GM21447 (cell line): ENCODE measurements at regions not wholly inside any gene's neighbourhood (a gene's known extent, or its start where the extent isn't known, plus 50 kb on each side); places are given as distances from the start of the nearest gene placed in this dataset.

Source experiments
- ATAC-seq: cut with Tn5 transposase; IDR thresholded peaks from one replicate; pipeline ENCODE4 v1.9.1; 2021; ENCODE audit not compliant: unreplicated experiment

GRCh38 chr9:11872471-11872870 is 820.7 kb upstream of the TYRP1 start:
- no peak for ATAC-seq

- ATAC-seq = no peak
These were observed 818.8 kb upstream of the TYRP1 start for GRCh38 chr9:11874414-11874813.

- ATAC-seq = no peak
These were observed 800.8 kb upstream of the TYRP1 start for GRCh38 chr9:11892401-11892800.

DNA sequence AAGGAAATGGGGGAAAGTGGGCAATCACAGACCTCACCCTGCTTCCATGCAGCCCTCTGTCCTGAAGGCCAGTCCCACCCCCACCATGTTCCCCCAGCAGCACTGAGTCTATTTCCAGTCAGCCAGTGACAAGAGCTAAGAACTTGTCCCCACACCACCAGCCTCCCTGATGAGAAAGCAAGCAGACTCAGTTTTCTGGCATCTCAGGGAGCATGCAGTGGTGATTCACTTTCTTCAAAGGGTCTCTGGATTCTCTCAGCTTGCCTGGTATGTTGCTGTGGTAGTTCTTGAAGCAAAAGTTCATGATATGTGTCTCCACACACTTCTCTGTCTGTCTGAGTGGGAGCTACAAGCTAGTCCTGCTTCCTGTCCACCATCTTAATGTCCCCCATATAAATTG is 799.9 kb upstream of the TYRP1 start:
- ATAC-seq = no peak

DNA sequence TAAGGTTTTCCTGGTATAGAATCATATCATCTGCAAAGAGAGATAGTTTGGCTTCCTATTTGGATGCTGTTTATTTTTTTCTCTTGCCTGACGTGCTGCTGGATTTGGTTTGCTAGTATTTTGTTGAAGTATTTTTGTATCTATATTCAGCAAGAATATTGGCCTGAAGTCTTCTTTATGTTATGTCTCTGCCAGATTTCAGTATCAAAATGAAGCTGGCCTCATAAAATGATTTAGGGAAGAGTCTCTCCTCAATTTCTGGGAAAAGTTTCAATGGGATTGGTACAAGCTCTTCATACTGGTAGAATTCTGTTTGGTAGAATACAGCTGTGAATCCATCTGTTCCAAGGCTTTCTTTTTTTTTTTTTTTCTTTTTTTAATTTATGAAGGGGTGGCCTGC is 799.0 kb upstream of the TYRP1 start:
- no peak for ATAC-seq

- no peak for ATAC-seq
These were observed 790.6 kb upstream of the TYRP1 start for GRCh38 chr9:11902610-11903009.

DNA sequence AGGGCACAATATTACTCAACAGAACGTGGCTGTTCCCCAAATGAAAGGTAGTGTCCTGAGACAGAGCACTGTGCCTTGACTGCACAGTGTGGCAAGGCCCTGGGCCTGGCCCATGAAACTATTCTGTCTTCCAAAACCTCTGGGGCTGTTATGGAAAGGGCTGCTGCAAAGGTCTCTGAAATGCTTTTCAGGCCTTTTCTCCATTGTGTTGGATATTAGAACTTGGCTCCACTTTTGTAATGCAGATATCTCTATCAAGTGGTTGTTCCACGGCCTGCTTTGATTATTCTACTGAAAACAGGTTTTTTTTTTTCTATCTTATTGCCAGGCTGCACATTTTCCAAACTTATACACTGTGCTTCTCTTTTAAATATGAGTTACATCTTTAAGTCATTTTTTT is 777.5 kb upstream of the TYRP1 start:
- no peak for ATAC-seq

- no peak for ATAC-seq
These were observed 764.3 kb upstream of the TYRP1 start for GRCh38 chr9:11928871-11929321.

DNA sequence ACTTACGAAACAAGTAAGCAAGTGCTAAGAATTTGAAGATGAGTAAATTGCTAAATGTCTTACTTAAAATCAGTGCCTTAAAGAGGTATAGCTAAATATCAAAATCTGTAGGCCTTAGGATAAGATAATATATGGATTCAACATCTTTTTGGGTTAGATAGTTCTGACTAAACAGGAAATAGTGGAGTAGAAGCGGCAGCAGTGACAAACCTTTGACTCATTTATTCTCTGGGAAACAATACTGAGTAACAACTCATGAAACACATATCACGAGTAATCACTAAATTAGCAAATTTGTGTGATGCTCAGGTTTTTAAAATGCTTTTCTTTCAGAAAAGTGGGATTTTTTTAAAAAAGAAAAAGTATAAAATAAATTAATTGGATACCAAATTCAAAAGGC is 762.1 kb upstream of the TYRP1 start:
- no peak for ATAC-seq

DNA sequence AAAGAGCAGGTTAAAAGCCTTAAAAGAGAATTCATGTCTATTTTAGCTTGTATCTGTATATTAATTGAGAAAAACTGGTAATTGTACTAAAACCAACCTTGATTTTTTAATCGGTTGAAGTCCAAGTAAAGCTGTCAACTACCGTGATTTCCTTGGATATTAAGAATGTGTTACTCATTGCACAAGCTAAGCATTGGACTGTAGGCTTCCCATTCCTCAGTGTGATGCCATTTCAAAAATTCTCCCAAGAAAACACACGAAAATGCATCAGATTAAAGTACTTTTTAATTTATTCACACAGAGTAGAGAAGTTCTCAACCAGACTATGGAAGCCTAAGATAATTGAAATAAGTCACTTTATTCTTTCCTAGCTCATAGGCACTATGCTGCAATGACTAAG is 761.4 kb upstream of the TYRP1 start:
- no peak for ATAC-seq

GRCh38 chr9:11933926-11934325 is 759.3 kb upstream of the TYRP1 start:
- ATAC-seq = no peak

DNA sequence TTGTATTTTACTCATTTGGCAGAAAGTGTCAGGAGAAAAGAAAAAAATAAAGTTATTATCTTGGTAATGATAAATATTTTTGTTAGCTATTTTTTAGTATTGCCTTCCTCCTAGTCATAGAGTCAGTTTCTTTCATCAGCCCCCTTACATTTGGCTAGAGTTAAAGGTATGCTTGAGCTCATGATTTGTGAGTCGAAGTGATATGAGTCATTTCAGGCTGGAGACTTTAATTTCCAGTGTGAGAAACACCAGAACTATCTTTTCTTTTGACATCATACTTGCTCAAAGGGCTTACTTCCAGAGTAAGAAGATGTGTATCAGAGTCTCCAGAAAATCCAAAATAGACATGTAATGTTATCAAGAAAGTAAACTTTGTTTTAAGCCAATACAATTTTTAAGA is 746.7 kb upstream of the TYRP1 start:
- no peak for ATAC-seq

- ATAC-seq = no peak
These were observed 730.9 kb upstream of the TYRP1 start for GRCh38 chr9:11962327-11962726.

- ATAC-seq = no peak
These were observed 726.4 kb upstream of the TYRP1 start for GRCh38 chr9:11966786-11967185.

DNA sequence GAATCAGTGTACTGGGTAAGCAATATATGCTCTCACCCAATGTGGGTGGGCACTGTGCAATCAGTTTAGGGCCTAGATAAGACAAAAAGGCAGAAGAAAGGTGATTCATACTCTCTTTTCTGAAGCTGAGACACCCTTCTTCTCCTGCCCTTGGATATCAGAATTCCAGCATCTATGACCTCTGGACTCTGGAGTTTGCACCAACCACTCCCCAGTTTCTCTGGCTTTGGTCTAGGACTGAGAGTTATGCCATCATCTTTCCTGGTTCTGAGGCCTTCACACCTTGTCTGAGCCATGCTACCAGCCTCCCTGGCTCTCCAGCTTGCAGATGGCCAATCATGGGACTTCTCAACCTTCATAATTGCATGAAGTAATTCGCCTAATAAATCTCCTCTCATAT is 724.6 kb upstream of the TYRP1 start:
- no peak for ATAC-seq

DNA sequence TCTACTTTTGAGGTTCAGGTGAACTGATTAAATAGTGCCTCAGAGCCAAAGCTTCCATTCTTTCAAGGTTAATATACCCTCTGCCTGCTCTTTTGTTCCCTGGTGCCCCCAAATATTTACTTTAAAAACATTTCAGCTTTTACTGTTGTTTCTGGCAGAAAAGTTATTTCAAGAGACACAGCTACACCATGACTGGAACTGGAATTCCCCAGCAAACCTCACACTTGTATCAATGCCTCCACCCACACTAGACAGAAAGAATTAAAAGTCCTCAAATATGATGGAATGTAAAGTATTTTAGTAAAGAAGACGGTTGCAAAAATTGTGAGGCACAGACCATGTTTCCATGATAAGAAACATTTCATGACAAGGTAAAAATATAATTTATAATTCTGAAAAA is 720.2 kb upstream of the TYRP1 start:
- no peak for ATAC-seq

DNA sequence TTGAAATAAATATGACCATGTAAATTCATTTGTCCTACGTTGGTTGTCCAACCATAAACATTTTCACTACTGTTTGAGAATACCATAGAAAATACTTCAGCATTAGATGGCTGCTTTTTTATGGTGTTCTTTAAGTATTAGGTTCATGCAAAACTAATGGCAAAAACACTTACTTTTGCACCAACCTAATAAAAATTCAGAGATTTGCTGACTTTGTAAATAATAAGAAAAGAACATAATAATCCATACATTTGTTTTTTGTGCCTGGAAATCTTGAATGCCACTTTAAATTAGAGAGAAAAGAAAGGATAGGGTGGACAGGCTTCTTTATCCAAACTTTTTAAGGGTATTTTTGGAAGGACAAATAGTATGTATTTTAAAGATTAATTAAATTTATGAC is 719.7 kb upstream of the TYRP1 start:
- ATAC-seq = no peak

- ATAC-seq = no peak
These were observed 700.3 kb upstream of the TYRP1 start for GRCh38 chr9:11992866-11993265.

GRCh38 chr9:12014488-12014887 is 678.7 kb upstream of the TYRP1 start:
- ATAC-seq = no peak

- ATAC-seq = no peak
These were observed 639.0 kb upstream of the TYRP1 start for GRCh38 chr9:12054235-12054634.

DNA sequence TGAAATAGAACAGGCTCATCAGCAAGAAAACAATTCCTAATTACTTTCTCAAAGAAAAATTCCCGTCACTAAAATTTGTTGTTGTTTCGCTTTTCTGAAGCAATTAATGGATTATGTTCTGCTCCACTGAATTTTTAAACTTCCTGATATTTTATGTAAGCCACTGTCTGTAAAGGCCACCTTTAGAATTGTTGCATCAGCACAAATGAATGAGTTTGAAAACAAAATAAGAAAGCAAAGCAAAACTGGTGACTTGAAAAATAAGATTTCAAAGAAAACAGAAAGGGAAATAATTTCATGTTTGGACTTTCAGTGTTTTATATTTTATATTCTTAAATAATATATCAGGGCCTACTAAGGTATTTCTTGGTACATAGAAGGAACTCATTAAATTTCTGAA is 636.3 kb upstream of the TYRP1 start:
- no peak for ATAC-seq

DNA sequence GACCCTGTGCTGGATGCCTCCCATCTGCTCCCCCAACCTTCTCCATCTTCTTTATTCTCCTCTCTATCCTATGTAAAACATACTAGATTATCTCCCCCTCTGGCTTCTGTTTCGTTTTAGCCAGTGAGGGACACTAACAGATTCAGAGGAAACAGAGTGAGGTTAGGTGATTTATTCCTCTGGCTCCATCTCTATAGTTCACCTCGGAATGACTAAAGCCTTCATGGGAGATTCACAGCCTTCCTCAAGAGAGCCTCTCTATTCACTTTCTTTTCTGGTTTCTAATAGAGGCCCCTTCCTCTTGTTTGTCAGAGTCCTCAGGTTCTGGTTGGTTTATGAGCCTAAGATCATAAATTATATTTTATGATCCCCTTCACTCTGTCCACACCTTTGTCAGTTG is 633.1 kb upstream of the TYRP1 start:
- no peak for ATAC-seq

- no peak for ATAC-seq
These were observed 632.4 kb upstream of the TYRP1 start for GRCh38 chr9:12060811-12061210.

DNA sequence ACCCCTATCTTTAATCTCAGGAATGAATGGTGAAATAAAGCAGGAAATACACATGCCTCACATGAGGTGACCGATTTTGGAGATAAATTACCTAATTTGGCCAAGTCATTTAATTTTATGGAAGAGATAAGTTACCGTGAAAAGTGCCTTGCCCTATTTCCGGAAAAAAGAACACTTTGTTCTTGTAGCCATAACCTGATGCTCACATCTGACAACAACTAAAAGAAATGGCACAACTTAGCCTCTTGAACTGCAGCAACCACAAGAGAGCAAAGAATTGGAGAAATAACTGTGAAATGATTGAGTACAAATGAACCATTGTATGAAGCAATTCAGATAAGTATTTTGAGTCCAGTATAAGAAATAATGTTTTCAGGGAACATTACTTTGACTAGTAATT is 628.1 kb upstream of the TYRP1 start:
- ATAC-seq = no peak
